Hepatocyte (in vitro differentiated cells): ENCODE measurements at regions not wholly inside any gene's neighbourhood (a gene's known extent, or its start where the extent isn't known, plus 50 kb on each side); places are given as distances from the start of the nearest gene placed in this dataset.

Experiments used
- CTCF ChIP-seq: fragments of 200-600 bp; sonication (generic); IDR thresholded peaks from 2 replicates; pipeline ENCODE4 v1.5.1; 2016; ENCODE audit warnings: antibody characterized with exemption, mild to moderate bottlenecking; ENCODE audit not compliant: poor library complexity
- EZH2 ChIP-seq: fragments of 200-600 bp; sonication (generic); IDR thresholded peaks from 2 replicates; pipeline ENCODE4 v1.6.1; 2016; ENCODE audit warnings: antibody characterized with exemption, mild to moderate bottlenecking, borderline replicate concordance

GRCh38 chr18:61273533-61273932 is 59.7 kb upstream of the CDH20 start:
- no peak for TF ChIP-seq CTCF
- no peak for TF ChIP-seq EZH2
